ENCODE measurements at regions not wholly inside any gene's neighbourhood (a gene's known extent, or its start where the extent isn't known, plus 50 kb on each side); places are given as distances from the start of the nearest gene placed in this dataset.

DNA sequence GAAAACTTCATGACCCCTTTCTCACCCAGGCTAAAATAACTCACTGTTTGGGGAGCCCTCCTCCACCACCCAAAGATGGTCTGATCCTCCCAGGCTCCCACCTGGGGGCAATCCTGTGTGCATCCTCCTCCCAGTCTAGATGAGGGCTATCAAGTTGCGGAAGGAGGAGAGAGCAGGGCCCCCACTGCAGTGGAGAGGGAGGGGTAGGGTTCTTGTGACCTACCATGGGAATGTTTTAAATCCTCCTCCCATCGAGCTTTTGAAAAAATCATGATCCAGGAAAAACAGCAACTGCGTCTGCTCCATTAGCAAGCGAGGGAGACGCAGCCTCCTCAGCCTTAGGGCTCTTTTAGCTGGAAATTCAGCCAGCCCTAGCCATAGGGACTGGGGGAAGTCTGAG lies 80.0 kb downstream of the NAV1 start:
- no peak for DNase-seq (ENCODE audit: low read depth)
- TF ChIP-seq, protein P1, sequence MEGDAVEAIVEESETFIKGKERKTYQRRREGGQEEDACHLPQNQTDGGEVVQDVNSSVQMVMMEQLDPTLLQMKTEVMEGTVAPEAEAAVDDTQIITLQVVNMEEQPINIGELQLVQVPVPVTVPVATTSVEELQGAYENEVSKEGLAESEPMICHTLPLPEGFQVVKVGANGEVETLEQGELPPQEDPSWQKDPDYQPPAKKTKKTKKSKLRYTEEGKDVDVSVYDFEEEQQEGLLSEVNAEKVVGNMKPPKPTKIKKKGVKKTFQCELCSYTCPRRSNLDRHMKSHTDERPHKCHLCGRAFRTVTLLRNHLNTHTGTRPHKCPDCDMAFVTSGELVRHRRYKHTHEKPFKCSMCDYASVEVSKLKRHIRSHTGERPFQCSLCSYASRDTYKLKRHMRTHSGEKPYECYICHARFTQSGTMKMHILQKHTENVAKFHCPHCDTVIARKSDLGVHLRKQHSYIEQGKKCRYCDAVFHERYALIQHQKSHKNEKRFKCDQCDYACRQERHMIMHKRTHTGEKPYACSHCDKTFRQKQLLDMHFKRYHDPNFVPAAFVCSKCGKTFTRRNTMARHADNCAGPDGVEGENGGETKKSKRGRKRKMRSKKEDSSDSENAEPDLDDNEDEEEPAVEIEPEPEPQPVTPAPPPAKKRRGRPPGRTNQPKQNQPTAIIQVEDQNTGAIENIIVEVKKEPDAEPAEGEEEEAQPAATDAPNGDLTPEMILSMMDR (conservative IDR thresholded peaks at IDR 0.05; ENCODE audit: control insufficient read depth, insufficient read depth, low read depth, low read length): no peak

GRCh38 chr1:201619513-201619912 lies 80.6 kb downstream of the NAV1 start:
- no peak for DNase-seq (ENCODE audit: low read depth)
- no peak overlapping the region for H3K4me3 ChIP-seq (ENCODE audit: control insufficient read depth, low read depth, low read length)
- TF ChIP-seq, protein P1 (conservative IDR thresholded peaks at IDR 0.05; ENCODE audit: control insufficient read depth, insufficient read depth, low read depth, low read length): no peak

More for the DNA sequence above, 80.0 kb downstream of the NAV1 start:
- no peak overlapping the region for H3K4me3 ChIP-seq (ENCODE audit: control insufficient read depth, low read depth, low read length)

DNA sequence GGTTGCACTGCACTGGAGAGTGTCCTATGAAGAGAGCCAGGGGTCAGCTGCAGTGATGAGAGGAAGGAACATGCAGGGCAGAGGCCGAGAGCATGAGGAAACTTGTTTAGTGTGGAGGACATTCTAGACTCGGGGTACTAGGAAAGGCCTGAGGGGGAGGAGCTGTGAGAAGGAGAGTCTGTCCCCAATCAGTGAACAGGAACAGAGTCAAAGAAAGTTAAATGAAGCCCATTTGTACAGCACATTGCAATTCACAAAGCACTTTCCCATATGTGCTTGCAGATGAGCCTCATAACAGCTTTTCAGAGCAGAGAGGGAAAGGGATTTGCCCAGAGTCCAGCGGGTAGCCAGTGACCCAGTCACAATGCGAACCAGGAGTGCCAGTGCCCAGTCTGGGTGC lies 83.4 kb downstream of the NAV1 start:
- no peak for DNase-seq (ENCODE audit: low read depth)
- no peak overlapping the region for H3K4me3 ChIP-seq (ENCODE audit: control insufficient read depth, low read depth, low read length)
- TF ChIP-seq, protein P1 (conservative IDR thresholded peaks at IDR 0.05; ENCODE audit: control insufficient read depth, insufficient read depth, low read depth, low read length): no peak

DNA sequence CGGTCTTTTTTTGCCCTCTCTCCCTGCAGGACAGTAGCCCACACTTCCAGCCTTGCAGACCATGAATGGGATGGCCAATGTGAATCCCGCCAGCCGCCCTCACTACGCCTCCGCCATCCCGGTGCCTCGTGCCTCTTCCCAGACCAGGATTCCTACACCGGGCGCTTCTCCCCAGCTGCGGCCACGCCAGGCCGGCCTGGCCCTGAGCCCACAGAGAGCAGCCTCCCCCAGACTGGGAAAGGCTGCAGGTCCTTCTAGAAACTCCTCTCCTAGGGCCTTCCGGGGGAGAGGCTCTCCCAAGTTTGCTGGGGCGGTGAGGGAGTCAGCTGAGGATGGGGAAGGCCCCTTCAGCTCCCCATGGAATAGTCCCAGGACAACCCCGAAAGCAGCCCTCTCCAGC lies 83.9 kb downstream of the NAV1 start:
- no peak overlapping the region for H3K4me3 ChIP-seq (ENCODE audit: control insufficient read depth, low read depth, low read length)
- no peak for DNase-seq (ENCODE audit: low read depth)
- TF ChIP-seq, protein P1 (conservative IDR thresholded peaks at IDR 0.05; ENCODE audit: control insufficient read depth, insufficient read depth, low read depth, low read length): no peak

GRCh38 chr1:201624741-201625225 lies 85.9 kb downstream of the NAV1 start:
- TF ChIP-seq, protein P1 (conservative IDR thresholded peaks at IDR 0.05; ENCODE audit: control insufficient read depth, insufficient read depth, low read depth, low read length): no peak
- no peak overlapping the region for H3K4me3 ChIP-seq (ENCODE audit: control insufficient read depth, low read depth, low read length)
- DNase-seq (ENCODE audit: low read depth): no peak

DNA sequence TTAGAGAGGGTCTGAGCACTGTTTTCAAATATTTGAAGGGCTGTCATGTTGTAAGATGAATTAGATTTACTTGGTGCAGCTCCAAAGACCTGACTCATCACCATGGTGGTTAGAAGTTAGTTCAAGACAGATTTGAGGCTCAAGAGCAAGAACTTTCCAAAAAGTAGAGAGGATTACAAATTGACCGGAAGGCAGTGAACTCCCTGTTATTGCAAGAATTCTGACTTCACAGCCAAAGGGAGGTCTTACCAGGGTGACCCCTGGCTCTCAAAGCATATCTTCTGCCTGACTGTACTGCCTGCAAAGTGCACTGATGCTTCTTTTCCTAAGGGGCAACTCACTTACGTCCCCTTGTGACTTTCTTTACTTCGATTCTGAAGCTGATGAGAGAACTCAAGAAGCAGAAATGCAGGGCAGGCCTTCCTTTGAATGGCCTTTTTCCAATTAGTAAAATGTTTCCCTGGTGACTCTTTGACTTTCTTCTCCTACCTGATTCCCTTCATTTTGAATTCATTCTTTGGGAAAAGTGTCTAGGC lies 86.4 kb downstream of the NAV1 start:
- DNase-seq (ENCODE audit: low read depth): peak; percentile 99
- TF ChIP-seq, protein P1 (conservative IDR thresholded peaks at IDR 0.05; ENCODE audit: control insufficient read depth, insufficient read depth, low read depth, low read length): peak; percentile 39

DNA sequence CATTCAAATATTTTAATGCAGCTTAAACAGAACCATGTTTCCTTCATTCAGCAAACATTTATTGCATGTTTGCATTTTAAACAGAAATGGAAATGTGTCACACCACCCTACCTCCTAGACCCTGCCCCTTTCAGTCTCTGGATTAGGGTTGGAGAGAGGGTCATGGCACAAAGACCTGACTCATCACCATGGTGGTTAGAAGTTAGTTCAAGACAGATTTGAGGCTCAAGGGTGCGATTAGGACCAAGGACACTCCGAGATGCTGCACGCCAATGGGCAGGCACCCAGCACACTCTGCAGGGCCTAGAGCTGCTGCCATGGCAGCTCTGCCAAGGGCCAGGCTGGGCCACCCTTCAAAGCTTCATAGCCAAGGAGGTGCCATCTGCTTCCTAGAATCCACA lies 86.9 kb downstream of the NAV1 start:
- no peak overlapping the region for H3K4me3 ChIP-seq (ENCODE audit: control insufficient read depth, low read depth, low read length)
- DNase-seq (ENCODE audit: low read depth): no peak
- TF ChIP-seq, protein P1 (conservative IDR thresholded peaks at IDR 0.05; ENCODE audit: control insufficient read depth, insufficient read depth, low read depth, low read length): no peak

More for the DNA sequence above, 86.4 kb downstream of the NAV1 start:
- H3K4me3 ChIP-seq (ENCODE audit: control insufficient read depth, low read depth, low read length): no peak overlapping the region
